HFF-Myc (cell line): ENCODE measurements at regions not wholly inside any gene's neighbourhood (a gene's known extent, or its start where the extent isn't known, plus 50 kb on each side); places are given as distances from the start of the nearest gene placed in this dataset.

ENCODE experiments used
- DNase-seq: peaks from one replicate; pipeline ENCODE4 v3.0.0-alpha.2; 2011; ENCODE audit warnings: low read depth; ENCODE audit errors: extremely low read depth
- H3K4me3 ChIP-seq: replicated peaks from 2 replicates; pipeline ENCODE4 v1.5.1; 2011; ENCODE audit warnings: low read depth, mild to moderate bottlenecking, control low read depth, low read length
- TF ChIP-seq, protein P1 (sequence below): IDR thresholded peaks from 2 replicates; pipeline ENCODE4 v1.5.1; 2012; ENCODE audit warnings: mild to moderate bottlenecking, low read depth, low read length, control low read depth; ENCODE audit errors: missing control alignments

DNA sequence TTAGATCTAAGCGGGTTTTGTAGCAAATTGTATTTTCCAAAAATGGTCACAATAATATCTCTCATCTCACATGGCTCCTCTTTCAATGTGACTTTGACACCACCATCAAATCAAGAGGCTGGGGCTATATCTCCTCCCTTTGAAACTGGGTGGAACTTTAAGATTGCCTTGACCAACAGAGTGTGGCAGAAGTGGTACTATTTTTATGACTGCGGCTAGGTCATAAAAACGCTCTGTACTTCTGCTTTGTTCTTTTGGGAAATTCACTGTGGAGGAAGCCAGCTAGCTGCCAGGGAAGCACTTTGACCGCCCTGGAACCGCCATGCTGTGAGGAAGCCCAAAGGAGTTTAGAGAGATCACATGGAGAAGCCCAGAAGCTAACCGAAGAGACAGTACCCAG lies 50.7 kb upstream of the ACOT11 start:
- no peak for DNase-seq
- H3K4me3 ChIP-seq, result no peak overlapping the region
- TF ChIP-seq, protein P1, sequence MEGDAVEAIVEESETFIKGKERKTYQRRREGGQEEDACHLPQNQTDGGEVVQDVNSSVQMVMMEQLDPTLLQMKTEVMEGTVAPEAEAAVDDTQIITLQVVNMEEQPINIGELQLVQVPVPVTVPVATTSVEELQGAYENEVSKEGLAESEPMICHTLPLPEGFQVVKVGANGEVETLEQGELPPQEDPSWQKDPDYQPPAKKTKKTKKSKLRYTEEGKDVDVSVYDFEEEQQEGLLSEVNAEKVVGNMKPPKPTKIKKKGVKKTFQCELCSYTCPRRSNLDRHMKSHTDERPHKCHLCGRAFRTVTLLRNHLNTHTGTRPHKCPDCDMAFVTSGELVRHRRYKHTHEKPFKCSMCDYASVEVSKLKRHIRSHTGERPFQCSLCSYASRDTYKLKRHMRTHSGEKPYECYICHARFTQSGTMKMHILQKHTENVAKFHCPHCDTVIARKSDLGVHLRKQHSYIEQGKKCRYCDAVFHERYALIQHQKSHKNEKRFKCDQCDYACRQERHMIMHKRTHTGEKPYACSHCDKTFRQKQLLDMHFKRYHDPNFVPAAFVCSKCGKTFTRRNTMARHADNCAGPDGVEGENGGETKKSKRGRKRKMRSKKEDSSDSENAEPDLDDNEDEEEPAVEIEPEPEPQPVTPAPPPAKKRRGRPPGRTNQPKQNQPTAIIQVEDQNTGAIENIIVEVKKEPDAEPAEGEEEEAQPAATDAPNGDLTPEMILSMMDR, result no peak

- H3K4me3 ChIP-seq, result no peak overlapping the region
- no peak for DNase-seq
- TF ChIP-seq, protein P1, result no peak
Observed at GRCh38 chr1:54495954-54496353, 52.1 kb upstream of the ACOT11 start.

DNA sequence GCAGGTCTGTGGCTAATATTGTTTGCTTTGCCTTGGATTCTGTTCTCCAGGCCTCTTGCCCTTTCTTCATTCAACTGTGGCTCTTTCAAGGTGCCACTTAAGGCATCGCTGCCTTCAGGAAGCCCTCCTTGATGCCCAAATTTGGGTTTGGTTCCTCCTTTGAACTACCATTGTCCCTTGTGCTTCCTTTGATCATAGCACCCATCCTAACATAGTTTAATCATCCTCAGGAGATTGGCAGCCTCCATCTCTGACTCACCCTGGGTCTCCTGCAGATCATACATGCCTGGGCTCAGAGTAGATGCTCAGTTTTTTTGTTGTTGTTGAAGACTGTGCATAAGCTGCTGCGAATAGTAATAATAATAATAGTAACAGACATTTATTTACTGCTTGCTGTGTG lies 54.4 kb upstream of the ACOT11 start:
- H3K4me3 ChIP-seq, result no peak overlapping the region
- TF ChIP-seq, protein P1, result no peak
- no peak for DNase-seq

- no peak for DNase-seq
- TF ChIP-seq, protein P1, result no peak
Observed at GRCh38 chr1:54490361-54491248, 57.4 kb upstream of the ACOT11 start.

DNA sequence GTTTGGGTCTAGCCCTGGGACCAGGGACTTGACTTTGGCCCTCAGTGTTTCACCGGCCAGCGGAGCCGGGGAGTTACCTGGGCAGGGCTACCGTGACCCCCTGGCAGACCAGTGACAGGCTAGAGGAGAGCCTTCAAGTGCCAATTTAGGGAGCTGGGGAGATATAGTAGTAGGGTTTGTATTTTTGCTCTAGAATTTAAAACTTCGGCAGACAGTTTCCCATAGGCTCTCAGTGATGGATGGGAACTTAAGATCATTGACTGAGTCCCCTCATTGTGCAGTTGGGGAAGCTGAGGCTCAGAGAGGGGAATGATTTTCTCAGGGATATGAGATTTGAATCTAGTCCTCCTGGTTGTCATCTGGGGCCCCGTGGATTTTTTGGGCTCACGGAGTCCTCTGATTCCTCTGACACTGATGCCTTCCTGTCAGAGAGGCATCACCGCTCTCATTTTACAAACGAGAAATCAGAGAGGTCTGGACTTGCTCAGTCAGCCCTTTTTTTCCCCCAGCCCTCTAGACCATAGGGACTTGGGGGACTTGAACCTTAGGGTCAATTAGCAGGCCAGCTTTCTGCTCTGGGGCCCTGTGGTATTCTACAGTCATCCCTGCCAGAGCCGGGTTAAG lies 58.3 kb upstream of the ACOT11 start:
- DNase-seq, result no peak
- H3K4me3 ChIP-seq, result no peak overlapping the region
- TF ChIP-seq, protein P1, result no peak

More at GRCh38 chr1:54490361-54491248, 57.4 kb upstream of the ACOT11 start:
- no peak overlapping the region for H3K4me3 ChIP-seq

DNA sequence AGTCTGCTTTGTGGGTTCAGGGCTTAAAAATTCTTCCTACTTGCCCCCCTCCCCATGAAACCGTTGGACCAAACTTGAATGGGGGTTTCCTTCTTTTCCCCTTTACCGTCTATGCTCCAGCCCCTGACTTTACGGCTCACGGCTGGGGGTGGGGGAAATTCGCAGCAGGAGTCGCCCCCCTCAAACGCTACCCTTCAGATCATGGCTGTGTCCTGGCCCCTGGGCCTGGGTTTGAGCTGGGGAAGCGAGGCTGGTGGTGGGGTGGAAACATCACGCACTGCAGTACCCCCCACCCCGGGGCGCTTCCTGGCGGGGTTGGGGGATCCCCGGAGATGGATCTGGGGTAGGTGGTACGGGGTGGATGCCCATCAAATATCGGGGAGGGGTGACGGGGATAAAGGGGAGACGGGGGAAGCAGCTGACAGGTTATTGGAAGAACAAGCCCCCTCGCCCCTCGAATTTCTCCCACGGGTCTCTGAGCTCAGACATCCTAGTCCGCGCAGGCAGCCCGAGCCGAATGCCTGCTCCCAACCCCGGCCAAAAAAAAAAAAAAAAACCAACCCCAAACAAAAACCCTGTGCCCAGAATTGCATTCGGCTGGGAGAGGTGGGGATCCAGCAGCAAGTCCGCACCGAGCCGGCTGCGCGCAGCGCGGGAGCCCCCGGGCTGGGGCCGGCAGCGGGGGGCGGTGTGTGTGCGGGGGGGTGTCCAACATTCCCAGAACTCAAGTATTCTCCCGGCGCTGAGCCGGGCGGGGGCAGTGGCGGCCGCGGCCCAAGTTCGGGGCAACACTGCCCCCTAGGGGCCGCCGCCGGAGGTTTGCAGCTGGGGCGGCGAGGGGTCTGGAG lies 59.0 kb upstream of the ACOT11 start:
- TF ChIP-seq, protein P1, result peak; percentile 84
- peak; percentile 30 for DNase-seq
- peak overlapping the region; percentile 48 for H3K4me3 ChIP-seq
